Stomach (tissue), 8 donors: ENCODE measurements at regions not wholly inside any gene's neighbourhood (a gene's known extent, or its start where the extent isn't known, plus 50 kb on each side); places are given as distances from the start of the nearest gene placed in this dataset.

ENCODE experiments used
- DNase-seq, 2 donors: peaks; one replicate each; pipeline versions ENCODE4 v3.0.0 to v3.0.0-alpha.2; 2013 to 2019
- H3K27ac ChIP-seq, 5 donors: fragments of 200-600 bp in 4 of 5; sonication (generic) in 4 of 5; one replicate each; pipeline ENCODE4 v1.5.1; 2013 to 2019; ENCODE audit warnings: mild to moderate bottlenecking in 1 of 5, moderate library complexity in 1 of 5
- H3K27me3 ChIP-seq, 3 donors: fragments of 200-600 bp; sonication (generic); one replicate each; pipeline ENCODE4 v1.5.1; 2017 to 2019; ENCODE audit warnings: mixed run types in 1 of 3
- H3K36me3 ChIP-seq, 4 donors: fragments of 200-600 bp; sonication (generic); 1 replicate in 3 of 4; 2 replicates in 1 of 4; pipeline ENCODE4 v1.5.1; 2016 to 2019
- H3K4me1 ChIP-seq, 4 donors: fragments of 200-600 bp; sonication (generic); one replicate each; pipeline ENCODE4 v1.5.1; 2016 to 2019
- H3K4me3 ChIP-seq, 4 donors: fragments of 200-600 bp; sonication (generic) in 3 of 4; one replicate each; pipeline ENCODE4 v1.5.1; 2016 to 2019; ENCODE audit warnings: mild to moderate bottlenecking in 1 of 4
- H3K9me3 ChIP-seq, 4 donors: fragments of 200-600 bp; sonication (generic); one replicate each; pipeline ENCODE4 v1.5.1; 2016 to 2019
- EP300 ChIP-seq: sonication (generic); formaldehyde crosslinking; IDR thresholded peaks from one replicate; pipeline ENCODE4 v1.6.1; 2017; ENCODE audit warnings: antibody characterized with exemption
- POLR2A ChIP-seq, 4 donors: fragments of 450-650 bp; IDR thresholded peaks; one replicate each; pipeline ENCODE4 v1.6.1; 2016; ENCODE audit warnings: antibody characterized with exemption in 4 of 4, control low read depth in 2 of 4, mild to moderate bottlenecking in 1 of 4, moderate library complexity in 1 of 4
- POLR2AphosphoS5 ChIP-seq, 3 donors: sonication (generic); formaldehyde crosslinking; IDR thresholded peaks; one replicate each; pipeline ENCODE4 v1.6.1; 2016; ENCODE audit warnings: antibody characterized with exemption in 3 of 3
- WGBS, 5 donors: extraction: QIAGEN DNeasy Blood & Tissue Kit in 3 of 5; methylation state at CpG; one replicate each; pipeline versions ENCODE4 v1.1.5 to v1.1.7; 2013 to 2018; 5-methylcytosine and 5-hydroxymethylcytosine counted together
- intact Hi-C: fragments of 100-400 bp; cut with DNase I; formaldehyde crosslinking; loops from one replicate; pipeline ENCODE4 v1.15.1; 2023; ENCODE audit warnings: low total_unique reads
- TF ChIP-seq, protein P1 (sequence below), 7 experiments: fragments of 450-650 bp in 4 of 7; fragments of 200-600 bp in 3 of 7; sonication (generic) in 3 of 7; IDR thresholded peaks; one replicate each; pipeline ENCODE4 v1.5.1; 2016 to 2019; ENCODE audit warnings: antibody characterized with exemption in 7 of 7, control low read depth in 2 of 7, mild to moderate bottlenecking in 1 of 7
- donor health status: healthy with polysubstance abuse.
- donor health status: Bipolar disorder and iron deficiency.
- donor health status: healthy.

DNA sequence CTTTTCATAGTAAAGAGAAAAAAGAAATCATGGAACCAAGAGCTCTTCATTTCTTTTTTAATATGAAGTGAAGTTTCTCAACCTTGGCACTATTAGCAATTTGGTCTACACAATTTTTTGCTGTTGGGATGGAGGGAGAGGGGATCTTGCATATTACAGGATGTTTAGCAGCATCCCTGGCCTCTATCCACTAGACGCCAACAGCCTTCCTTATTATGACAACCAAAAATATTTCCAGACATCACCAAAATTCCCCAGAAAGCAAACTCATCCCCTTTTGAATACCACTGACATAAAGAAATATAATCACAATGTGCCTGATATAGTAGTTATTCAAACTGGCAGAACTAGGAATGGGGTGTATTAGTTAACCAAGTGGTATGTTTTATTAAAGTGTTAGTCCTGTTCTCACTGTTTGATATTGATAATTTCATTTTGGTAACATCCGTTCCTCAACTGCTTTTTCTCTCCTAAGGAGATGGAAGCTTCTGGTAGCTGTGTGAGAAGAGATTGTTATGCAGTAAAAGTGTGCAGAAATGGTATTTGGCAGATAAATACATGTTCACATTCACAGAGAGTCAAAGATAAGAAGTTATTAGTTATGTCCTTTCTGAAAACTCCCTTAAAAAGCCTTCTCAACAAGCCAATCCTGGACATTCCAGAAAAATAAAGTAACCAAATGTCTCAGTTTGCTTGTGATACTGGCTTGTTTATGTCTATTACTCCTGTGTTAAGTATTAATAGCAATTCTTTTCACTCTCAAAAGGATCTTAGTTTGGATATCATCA is 699.9 kb downstream of the C12orf50 start:
- Histone ChIP-seq H3K27ac (no peak overlapping the region), H3K27me3 (no peaks in the 10 kb centered on the region), H3K4me3 (no peak overlapping the region), H3K9me3 (peaks cover 0 to 4% (median 0%) of the 10 kb centered on the region in 4 donors), H3K36me3 (no peaks in the 10 kb centered on the region), H3K4me1 (no peaks in the 10 kb centered on the region)
- TF ChIP-seq POLR2AphosphoS5 (IDR thresholded peaks at IDR 0.05) (no peak), EP300 (no peak), POLR2A (IDR thresholded peaks at IDR 0.05) (no peak)
- TF ChIP-seq, protein P1, sequence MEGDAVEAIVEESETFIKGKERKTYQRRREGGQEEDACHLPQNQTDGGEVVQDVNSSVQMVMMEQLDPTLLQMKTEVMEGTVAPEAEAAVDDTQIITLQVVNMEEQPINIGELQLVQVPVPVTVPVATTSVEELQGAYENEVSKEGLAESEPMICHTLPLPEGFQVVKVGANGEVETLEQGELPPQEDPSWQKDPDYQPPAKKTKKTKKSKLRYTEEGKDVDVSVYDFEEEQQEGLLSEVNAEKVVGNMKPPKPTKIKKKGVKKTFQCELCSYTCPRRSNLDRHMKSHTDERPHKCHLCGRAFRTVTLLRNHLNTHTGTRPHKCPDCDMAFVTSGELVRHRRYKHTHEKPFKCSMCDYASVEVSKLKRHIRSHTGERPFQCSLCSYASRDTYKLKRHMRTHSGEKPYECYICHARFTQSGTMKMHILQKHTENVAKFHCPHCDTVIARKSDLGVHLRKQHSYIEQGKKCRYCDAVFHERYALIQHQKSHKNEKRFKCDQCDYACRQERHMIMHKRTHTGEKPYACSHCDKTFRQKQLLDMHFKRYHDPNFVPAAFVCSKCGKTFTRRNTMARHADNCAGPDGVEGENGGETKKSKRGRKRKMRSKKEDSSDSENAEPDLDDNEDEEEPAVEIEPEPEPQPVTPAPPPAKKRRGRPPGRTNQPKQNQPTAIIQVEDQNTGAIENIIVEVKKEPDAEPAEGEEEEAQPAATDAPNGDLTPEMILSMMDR (IDR thresholded peaks at IDR 0.05) = no peak
- 75 to 94% (median 91%) methylated on average over 2 of the region's 2 CpGs for WGBS, 5 donors
- no peak for DNase-seq
- intact Hi-C loops = no loop called here

DNA sequence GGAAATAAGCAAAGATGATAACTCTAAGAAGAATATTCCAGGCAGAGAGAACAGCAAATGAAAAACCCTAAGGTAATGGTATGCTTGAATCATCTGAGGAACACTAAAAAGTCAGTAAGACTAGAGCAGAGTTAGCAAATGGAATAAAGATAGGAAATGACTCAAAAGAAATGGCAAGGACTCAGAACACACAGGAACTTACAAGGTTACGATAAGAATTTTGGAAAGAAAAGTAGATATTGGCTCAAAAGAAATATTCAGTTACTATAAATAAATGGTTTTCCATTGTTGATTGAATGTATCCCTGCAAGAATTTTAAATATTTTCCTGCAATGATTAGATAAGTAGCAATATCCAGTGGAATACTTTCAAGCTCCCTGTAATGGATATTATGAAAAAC is 705.8 kb downstream of the C12orf50 start:
- no peak overlapping the region for H3K27ac ChIP-seq
- TF ChIP-seq POLR2AphosphoS5 (IDR thresholded peaks at IDR 0.05) = no peak

DNA sequence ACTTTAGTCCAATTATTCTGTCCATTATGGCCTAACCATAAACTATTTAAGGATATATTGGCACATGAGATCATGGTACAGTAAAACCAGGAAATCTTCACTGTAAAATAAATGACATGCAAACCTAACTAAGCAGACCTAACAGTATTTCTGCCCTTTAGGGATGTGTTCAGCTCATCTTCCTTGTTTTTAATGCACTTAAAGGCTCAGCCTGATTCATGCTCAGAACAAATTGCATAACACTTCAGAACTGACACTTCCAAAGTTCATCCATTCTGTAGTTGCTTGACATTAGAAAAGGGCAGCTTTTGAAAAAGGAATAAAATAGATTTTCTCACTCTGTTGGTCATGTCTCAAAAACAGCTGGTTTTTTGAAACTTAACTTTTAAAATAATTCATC is 708.5 kb downstream of the C12orf50 start:
- Histone ChIP-seq H3K4me1 (no peaks in the 10 kb centered on the region), H3K4me3 (no peak overlapping the region), H3K27ac (no peak overlapping the region), H3K27me3 (no peaks in the 10 kb centered on the region), H3K36me3 (no peaks in the 10 kb centered on the region), H3K9me3 (no peaks in the 10 kb centered on the region)
- DNase-seq = no peak
- intact Hi-C loops = no loop called here
- TF ChIP-seq POLR2A (IDR thresholded peaks at IDR 0.05) (no peak), EP300 (no peak), POLR2AphosphoS5 (IDR thresholded peaks at IDR 0.05) (no peak)
- TF ChIP-seq, protein P1 (IDR thresholded peaks at IDR 0.05) = no peak

More for the DNA sequence above, 705.8 kb downstream of the C12orf50 start:
- H3K27me3 ChIP-seq = no peaks in the 10 kb centered on the region
- H3K4me1 ChIP-seq = no peaks in the 10 kb centered on the region
- WGBS, 5 donors = 16 to 59% (median 45%) methylated on average over 1 of the region's 1 CpG
- intact Hi-C loops = no loop called here
- H3K4me3 ChIP-seq = no peak overlapping the region
- no peak for DNase-seq
- no peaks in the 10 kb centered on the region for H3K9me3 ChIP-seq
- no peaks in the 10 kb centered on the region for H3K36me3 ChIP-seq

DNA sequence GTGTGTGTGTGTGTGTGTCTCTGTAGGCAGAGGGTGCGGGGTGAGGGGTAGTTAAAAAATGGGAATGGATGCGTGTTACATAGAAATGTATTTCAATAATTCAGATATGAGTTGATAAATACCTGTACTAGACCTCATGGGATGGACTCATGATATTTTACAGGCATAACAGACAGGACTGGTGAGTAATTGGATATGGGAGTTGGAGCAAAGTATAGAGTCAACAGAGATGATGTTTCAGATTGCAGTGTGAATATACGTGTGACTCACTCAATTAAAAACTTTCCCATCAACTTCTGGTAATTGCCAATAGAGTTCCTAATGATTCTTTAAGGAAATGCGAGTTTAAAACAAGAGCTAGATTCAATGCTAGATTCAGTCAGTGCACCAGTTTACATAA is 711.9 kb downstream of the C12orf50 start:
- WGBS, 5 donors = 82 to 90% (median 88%) methylated on average over 4 of the region's 4 CpGs
- Histone ChIP-seq H3K4me1 (no peaks in the 10 kb centered on the region), H3K36me3 (no peaks in the 10 kb centered on the region), H3K27ac (no peak overlapping the region), H3K4me3 (no peak overlapping the region), H3K9me3 (no peaks in the 10 kb centered on the region), H3K27me3 (no peaks in the 10 kb centered on the region)
- TF ChIP-seq POLR2AphosphoS5 (IDR thresholded peaks at IDR 0.05) = no peak
- no peak for TF ChIP-seq POLR2A (IDR thresholded peaks at IDR 0.05)
- TF ChIP-seq, protein P1 (IDR thresholded peaks at IDR 0.05) = no peak
- no peak for TF ChIP-seq EP300
- intact Hi-C loops = no loop called here
- DNase-seq = no peak

DNA sequence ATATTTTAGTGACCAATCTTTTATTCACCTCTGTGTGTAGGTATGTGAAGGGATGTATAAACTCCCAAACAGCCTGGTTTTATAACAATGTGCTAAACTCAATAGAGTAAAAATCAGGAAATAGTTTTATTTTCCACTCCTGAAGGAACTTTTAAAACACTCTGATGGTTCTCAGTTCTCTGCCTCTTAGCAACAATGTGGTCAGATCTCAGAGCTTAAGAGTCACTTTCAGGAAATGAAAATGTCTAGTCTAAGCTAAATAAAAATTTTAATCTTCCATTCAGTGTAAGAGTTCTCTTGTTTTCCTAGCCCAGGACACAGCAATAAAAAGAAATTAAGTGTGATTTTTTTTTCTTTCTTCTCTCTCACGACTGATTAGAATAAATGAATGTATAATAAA is 718.0 kb downstream of the C12orf50 start:
- peak in 1 of 2 donors; percentile 11 for DNase-seq
- intact Hi-C loops = no loop called here
- Histone ChIP-seq H3K36me3 (no peaks in the 10 kb centered on the region), H3K27ac (no peak overlapping the region), H3K27me3 (no peaks in the 10 kb centered on the region), H3K4me1 (no peaks in the 10 kb centered on the region), H3K9me3 (no peaks in the 10 kb centered on the region), H3K4me3 (no peak overlapping the region)
- no peak for TF ChIP-seq POLR2A (IDR thresholded peaks at IDR 0.05)
- no peak for TF ChIP-seq POLR2AphosphoS5 (IDR thresholded peaks at IDR 0.05)
- TF ChIP-seq, protein P1 (IDR thresholded peaks at IDR 0.05) = no peak
- no peak for TF ChIP-seq EP300
- 60 to 88% (median 73%) methylated on average over 1 of the region's 1 CpG for WGBS, 5 donors
